GM19239 (cell line): ENCODE measurements at regions not wholly inside any gene's neighbourhood (a gene's known extent, or its start where the extent isn't known, plus 50 kb on each side); places are given as distances from the start of the nearest gene placed in this dataset.
"Not testable (repeated sequence)": the region's sequence is repeated elsewhere in the genome, so short reads cannot be mapped to it uniquely, and the experiment has no call there.

Source experiments
- DNase-seq: peaks from one replicate; pipeline ENCODE4 v3.0.0; 2011; ENCODE audit warnings: low spot score; ENCODE audit not compliant: insufficient read length
- FAIRE-seq: peaks from 2 replicates; lab custom pipeline; 2011; peaks lifted over from hg19 to GRCh38; lab: Jason Lieb, UNC

DNA sequence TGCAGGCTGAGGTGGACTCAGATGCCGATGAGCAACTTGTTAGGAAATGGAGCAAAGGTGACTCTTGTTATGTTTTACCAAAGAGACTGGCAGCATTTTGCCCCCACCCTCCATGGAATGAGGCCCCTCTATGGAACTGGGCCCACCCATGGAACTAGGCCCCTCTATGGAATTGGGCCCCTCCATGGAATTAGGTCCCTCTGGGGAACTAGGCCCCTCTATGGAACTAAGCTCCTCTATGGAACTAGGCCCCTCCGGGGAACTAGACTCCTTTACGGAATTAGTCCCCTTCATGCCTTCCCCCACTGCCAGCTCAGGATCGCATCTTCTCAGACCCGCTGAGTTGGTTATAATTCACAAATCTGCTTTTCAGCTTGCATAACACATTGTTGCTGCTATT, 144.9 kb downstream of the THBS2 start:
- FAIRE-seq: no peak
- DNase-seq: no peak

GRCh38 chr6:169106176-169106575, 147.5 kb downstream of the THBS2 start:
- FAIRE-seq (no peak), DNase-seq (no peak)

DNA sequence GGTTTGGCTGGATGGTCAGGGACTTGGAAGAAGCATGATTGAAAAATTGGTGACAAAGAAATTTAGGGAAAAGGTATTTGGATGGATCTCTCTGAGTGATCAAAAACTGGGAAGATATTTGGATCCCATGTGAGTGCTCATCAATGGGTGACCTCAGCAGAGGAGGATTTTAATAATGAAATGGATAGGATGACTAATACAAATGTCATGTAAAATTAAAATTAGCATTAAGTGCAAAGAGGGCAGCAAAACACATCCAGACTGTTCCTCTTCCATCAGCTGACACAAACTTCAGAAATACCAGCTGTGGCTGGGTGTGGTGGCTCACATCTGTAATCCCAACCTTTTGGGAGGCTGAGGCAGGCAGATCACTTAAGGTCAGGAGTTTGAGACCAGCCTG, 151.7 kb downstream of the THBS2 start:
- FAIRE-seq (no peak), DNase-seq (no peak)

DNA sequence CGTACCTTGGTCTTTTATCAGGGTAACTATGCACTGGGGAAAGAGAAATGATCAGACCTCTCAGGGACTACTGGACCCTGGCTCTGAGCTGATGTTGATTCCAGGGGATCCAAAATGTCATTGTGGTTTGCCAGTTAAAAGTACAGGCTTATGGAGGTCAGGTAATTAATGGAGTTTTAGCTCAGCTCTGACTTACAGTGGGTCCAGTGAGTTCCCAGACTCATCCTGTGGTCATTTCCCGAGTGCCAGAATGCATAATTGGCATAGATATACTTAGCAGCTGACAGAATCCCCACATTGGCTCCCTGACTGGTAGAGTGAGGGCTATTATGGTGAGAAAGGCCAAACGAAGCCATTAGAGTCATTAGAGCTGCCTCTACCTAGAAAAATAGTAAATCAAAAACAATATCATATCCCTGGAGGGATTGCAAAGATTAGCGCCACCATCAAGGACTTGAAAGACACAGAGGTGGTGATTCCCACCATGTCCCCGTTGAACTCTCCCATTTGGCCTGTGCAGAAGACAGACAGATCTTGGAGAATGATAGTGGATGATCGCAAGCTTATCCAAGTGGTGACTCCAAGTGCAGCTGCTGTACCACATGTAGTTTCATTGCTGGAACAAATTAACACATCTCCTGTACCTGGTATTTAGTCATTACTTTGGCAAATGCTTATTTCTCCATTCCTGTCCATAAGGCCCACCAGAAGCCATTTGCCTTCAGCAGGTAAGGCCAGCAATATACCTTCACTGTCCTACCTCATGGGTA, 152.4 kb downstream of the THBS2 start:
- DNase-seq (no peak), FAIRE-seq (no peak)

DNA sequence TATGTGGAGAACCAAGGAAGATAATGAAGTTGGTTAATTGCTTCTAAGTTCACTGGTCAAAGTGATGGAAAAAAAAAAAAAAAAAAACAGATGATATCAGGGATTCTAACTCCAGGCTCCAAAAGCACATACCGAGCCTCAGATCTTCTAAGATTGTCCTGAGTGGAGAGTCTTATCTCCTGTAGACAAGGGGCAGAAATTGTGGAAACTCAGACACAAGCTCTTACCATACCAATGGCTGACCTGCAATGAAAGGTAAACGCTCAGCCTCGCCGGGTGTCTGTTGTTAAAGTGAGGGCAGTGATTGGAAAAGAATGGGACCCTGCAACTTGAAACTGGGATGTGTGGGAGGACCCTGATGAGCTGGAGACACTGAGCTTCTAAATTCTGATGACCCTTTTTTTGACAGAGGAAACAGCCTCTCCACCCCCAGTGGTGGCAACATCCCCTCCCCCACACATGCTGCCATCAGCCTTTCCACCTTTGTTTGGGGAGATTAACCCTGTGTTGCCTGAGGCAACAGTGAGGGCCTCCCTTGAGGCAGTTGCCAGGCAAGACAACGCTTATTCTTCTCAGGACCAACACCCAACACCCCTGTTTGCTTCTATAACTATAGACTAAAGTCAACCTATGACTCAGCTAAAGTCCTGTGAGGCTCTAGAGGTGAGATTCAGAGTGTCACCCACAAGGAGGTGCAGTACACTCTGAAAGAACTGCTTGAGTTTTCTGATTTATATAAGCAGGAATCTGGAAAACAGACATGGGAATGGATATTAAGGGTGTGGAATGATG, 154.0 kb downstream of the THBS2 start:
- DNase-seq (no peak), FAIRE-seq (no peak)

GRCh38 chr6:169098651-169099050, 155.0 kb downstream of the THBS2 start:
- DNase-seq, FAIRE-seq: not testable (repeated sequence)

DNA sequence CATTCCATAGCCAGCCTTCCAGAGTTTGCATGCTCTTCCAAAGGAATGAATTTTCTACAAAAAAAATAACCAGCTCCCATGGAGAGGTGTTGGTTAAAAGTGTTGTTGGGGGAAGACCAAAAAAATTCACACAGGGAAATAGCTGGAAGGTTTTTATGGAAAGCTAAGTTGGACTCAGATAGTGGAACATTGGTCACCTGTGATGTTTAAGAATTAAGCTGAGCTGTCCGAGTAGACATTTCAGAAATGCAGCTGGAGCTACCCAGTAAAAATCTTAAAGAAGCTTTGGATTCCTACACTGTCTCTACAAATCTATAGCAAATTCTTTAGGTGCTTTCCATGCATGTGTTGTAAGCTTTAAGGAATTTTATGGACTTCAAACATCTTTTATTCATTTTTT, 155.5 kb downstream of the THBS2 start:
- FAIRE-seq: no peak
- DNase-seq: no peak

DNA sequence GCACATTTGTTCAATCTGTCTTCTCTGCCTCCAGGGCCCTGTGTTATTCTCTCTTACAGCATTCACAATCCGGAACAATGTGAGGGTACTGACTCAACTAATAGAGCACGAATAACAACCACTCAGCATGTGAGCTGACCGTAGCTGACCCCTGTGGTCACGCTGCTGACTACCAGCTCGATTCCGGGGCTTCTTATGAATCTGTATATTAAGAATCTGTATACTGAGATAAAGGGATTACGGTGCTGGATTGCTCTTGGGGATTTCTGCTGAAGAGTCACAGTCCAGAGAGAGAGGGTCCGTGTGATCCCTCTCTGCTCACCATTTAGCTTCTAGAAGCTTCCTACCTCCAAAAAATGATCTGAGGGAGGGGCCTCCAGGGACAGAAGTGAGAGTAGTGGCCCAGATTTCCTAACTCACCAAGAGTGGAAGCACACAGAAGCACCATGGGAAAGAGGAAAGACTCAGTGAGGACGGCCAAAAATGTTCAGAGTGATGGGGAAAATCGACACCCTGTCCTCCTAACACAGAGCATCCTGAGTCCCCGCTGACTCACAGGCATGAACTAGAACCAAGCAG, 156.2 kb downstream of the THBS2 start:
- no peak for FAIRE-seq
- no peak for DNase-seq

GRCh38 chr6:169096388-169096787, 157.3 kb downstream of the THBS2 start:
- FAIRE-seq: no peak
- no peak for DNase-seq

DNA sequence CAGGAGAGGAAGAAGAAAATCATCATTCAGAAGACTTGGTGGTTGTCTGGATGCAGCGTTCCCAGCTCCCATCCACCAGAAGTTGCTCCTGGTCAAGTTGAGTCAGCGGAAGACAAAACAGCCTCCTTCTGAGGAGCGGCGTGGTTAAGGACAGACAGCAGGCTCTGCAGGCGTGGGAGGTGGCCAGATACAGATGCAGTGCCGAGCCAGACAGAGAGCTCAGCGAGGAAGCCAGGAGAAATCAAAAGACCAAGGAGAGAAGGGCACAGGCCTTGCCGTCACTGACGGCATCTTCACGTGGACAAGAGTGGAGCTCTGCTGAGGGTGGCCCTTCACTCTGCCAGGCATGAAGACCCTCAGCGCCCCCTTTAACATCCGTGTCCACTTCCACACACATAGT, 158.5 kb downstream of the THBS2 start:
- DNase-seq (no peak), FAIRE-seq (no peak)

- DNase-seq: no peak
- no peak for FAIRE-seq
Observed at GRCh38 chr6:169094552-169094950, 159.1 kb downstream of the THBS2 start.

GRCh38 chr6:169093770-169094551, 159.7 kb downstream of the THBS2 start:
- FAIRE-seq (no peak), DNase-seq (no peak)

DNA sequence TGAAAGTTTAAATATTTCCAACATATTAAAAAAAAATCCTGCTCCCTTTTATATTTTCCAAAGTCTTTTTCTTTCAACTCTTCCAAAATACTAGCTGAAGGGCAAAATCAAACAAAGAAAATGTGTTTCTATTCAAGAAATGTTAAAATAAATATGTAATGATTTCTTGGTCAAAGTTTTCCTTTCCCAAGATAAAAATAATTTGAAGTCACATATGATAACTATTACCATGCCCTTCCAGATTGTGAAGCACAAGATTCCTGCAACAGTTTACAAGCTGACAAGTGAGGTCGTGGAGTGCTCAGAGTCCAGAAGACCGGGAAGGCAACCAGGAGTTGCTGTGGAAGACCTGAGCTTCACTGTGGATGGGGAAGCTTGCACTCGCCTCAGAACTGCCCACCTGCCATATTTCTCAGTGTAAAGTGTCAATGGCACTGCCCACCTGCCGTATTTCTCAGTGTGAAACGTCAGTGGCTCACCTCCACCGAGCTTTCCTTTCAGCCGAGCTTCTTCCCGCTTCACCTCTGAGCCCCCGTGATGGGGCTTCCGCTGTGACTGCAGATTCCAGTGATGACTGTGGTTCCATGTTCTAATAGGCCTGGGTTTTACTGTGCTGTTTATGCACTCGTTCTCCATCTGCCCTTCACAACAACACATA, 160.5 kb downstream of the THBS2 start:
- FAIRE-seq: no peak
- DNase-seq: no peak

- FAIRE-seq (no peak), DNase-seq (peak; percentile 15)
Observed at GRCh38 chr6:169092375-169092774, 161.3 kb downstream of the THBS2 start.

- FAIRE-seq, DNase-seq: not testable (repeated sequence)
Observed at GRCh38 chr6:169090514-169091127, 163.0 kb downstream of the THBS2 start.

- DNase-seq: no peak
- no peak for FAIRE-seq
Observed at GRCh38 chr6:169088762-169089161, 164.9 kb downstream of the THBS2 start.

- DNase-seq: no peak
- no peak for FAIRE-seq
Observed at GRCh38 chr6:169087443-169088041, 166.1 kb downstream of the THBS2 start.

GRCh38 chr6:169086616-169087015, 167.0 kb downstream of the THBS2 start:
- FAIRE-seq, DNase-seq: not testable (repeated sequence)

DNA sequence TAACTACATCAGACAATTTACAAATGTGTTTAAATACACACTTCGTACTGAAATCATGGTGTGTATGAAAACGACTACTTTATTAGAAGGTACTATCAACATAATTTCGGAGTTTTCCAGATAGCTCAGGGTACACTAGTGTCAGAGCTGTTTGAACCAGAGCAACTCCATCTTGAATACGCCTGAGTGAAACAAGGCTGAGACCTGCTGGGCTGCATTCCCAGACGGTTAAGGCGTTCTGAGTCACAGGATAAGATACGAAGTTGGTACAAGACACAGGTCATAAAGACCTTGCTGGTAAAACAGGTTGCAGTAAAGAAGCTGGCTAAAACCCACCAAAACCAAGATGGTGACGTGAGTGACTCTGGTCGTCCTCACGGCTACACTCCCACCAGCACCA, 167.6 kb downstream of the THBS2 start:
- no peak for DNase-seq
- no peak for FAIRE-seq
